ENCODE measurements at regions not wholly inside any gene's neighbourhood (a gene's known extent, or its start where the extent isn't known, plus 50 kb on each side); places are given as distances from the start of the nearest gene placed in this dataset.
"Not testable (repeated sequence)": the region's sequence is repeated elsewhere in the genome, so short reads cannot be mapped to it uniquely, and the experiment has no call there.

- intact Hi-C loops (cut with micrococcal nuclease) = no loop called here
- CTCF ChIA-PET = no interaction called here
- BruUV-seq (replicated peaks) = no TSS peak
Observed at GRCh38 chrX:125605145-125605544, 285.5 kb downstream of the TEX13C start.

GRCh38 chrX:125614591-125615343, 295.1 kb downstream of the TEX13C start:
- H3K27ac ChIP-seq (ENCODE audit: low read length); H3K4me3 ChIP-seq (ENCODE audit: low read length); H2AFZ ChIP-seq (ENCODE audit: low read length); H4K20me1 ChIP-seq (ENCODE audit: low read length); intact Hi-C loops (cut with micrococcal nuclease); H3K36me3 ChIP-seq (ENCODE audit: low read depth, low read length); BruUV-seq (replicated peaks); H3K4me2 ChIP-seq (ENCODE audit: low read length); CTCF ChIA-PET; H3F3A ChIP-seq (ENCODE audit: low read length, unreplicated experiment); ATAC-seq; H3K9me2 ChIP-seq (replicated peaks; ENCODE audit: low read length); H3K9ac ChIP-seq (ENCODE audit: low read length); POLR2A ChIA-PET (ENCODE audit: unreplicated experiment); H3K4me1 ChIP-seq (ENCODE audit: insufficient read depth, low read length); H3K79me2 ChIP-seq (ENCODE audit: low read length); H3K9me3 ChIP-seq (ENCODE audit: low read length); DNase-seq; H3K27me3 ChIP-seq (ENCODE audit: low read length): not testable (repeated sequence)

More at GRCh38 chrX:125605145-125605544, 285.5 kb downstream of the TEX13C start:
- no peaks in the 10 kb centered on the region for H3K4me1 ChIP-seq (ENCODE audit: insufficient read depth, low read length)
- H3K79me2 ChIP-seq (ENCODE audit: low read length) = no peaks in the 10 kb centered on the region
- H3K4me2 ChIP-seq (ENCODE audit: low read length) = no peak overlapping the region
- no peak overlapping the region for H3K27ac ChIP-seq (ENCODE audit: low read length)
- H3F3A ChIP-seq (ENCODE audit: low read length, unreplicated experiment) = no peaks in the 10 kb centered on the region
- TF ChIP-seq EZH2 (IDR thresholded peaks at IDR 0.05; ENCODE audit: low read length, unreplicated experiment) (no peak), CTCF (conservative IDR thresholded peaks at IDR 0.05; ENCODE audit: low read depth, low read length) (no peak), EZH2phosphoT487 (IDR thresholded peaks at IDR 0.05; ENCODE audit: borderline replicate concordance, low read length) (no peak)
- ATAC-seq = no peak
- H2AFZ ChIP-seq (ENCODE audit: low read length) = no peak overlapping the region
- H3K9me2 ChIP-seq (replicated peaks; ENCODE audit: low read length) = no peaks in the 10 kb centered on the region
- H3K27me3 ChIP-seq (ENCODE audit: low read length) = no peaks in the 10 kb centered on the region
- H3K36me3 ChIP-seq (ENCODE audit: low read depth, low read length) = no peaks in the 10 kb centered on the region
- no peak overlapping the region for H3K4me3 ChIP-seq (ENCODE audit: low read length)
- H4K20me1 ChIP-seq (ENCODE audit: low read length) = no peaks in the 10 kb centered on the region
- no peak overlapping the region for H3K9ac ChIP-seq (ENCODE audit: low read length)
- H3K9me3 ChIP-seq (ENCODE audit: low read length) = no peaks in the 10 kb centered on the region
- DNase-seq = no peak
- POLR2A ChIA-PET (ENCODE audit: unreplicated experiment) = no interaction called here

GRCh38 chrX:125620715-125621587, 301.3 kb downstream of the TEX13C start:
- Histone ChIP-seq H3K36me3 (ENCODE audit: low read depth, low read length) (no peaks in the 10 kb centered on the region), H3K9ac (ENCODE audit: low read length) (no peak overlapping the region), H3K27me3 (ENCODE audit: low read length) (no peaks in the 10 kb centered on the region), H3K4me3 (ENCODE audit: low read length) (no peak overlapping the region), H3K4me2 (ENCODE audit: low read length) (no peak overlapping the region), H3K9me3 (ENCODE audit: low read length) (no peaks in the 10 kb centered on the region), H3F3A (ENCODE audit: low read length, unreplicated experiment) (no peaks in the 10 kb centered on the region), H3K4me1 (ENCODE audit: insufficient read depth, low read length) (no peaks in the 10 kb centered on the region), H3K27ac (ENCODE audit: low read length) (no peak overlapping the region), H3K79me2 (ENCODE audit: low read length) (no peaks in the 10 kb centered on the region), H2AFZ (ENCODE audit: low read length) (no peak overlapping the region), H4K20me1 (ENCODE audit: low read length) (no peaks in the 10 kb centered on the region), H3K9me2 (replicated peaks; ENCODE audit: low read length) (no peaks in the 10 kb centered on the region)
- ChIA-PET CTCF (no interaction called here), POLR2A (ENCODE audit: unreplicated experiment) (no interaction called here)
- intact Hi-C loops (cut with micrococcal nuclease) = no loop called here
- no TSS peak for BruUV-seq (replicated peaks)
- DNase-seq (no peak), ATAC-seq (no peak)
- TF ChIP-seq EZH2 (IDR thresholded peaks at IDR 0.05; ENCODE audit: low read length, unreplicated experiment) (no peak), CTCF (conservative IDR thresholded peaks at IDR 0.05; ENCODE audit: low read depth, low read length) (no peak), EZH2phosphoT487 (IDR thresholded peaks at IDR 0.05; ENCODE audit: borderline replicate concordance, low read length) (no peak)
